ENCODE measurements at regions not wholly inside any gene's neighbourhood (a gene's known extent, or its start where the extent isn't known, plus 50 kb on each side); places are given as distances from the start of the nearest gene placed in this dataset.
"Not testable (repeated sequence)": the region's sequence is repeated elsewhere in the genome, so short reads cannot be mapped to it uniquely, and the experiment has no call there.

GRCh38 chr6:134806180-134806798 lies 143.6 kb downstream of the ALDH8A1 start:
- H3K27me3 ChIP-seq = no peaks in the 10 kb centered on the region
- H3K27ac ChIP-seq = no peak overlapping the region
- no peaks in the 10 kb centered on the region for H3K36me3 ChIP-seq
- H3K4me3 ChIP-seq = no peak overlapping the region
- TF ChIP-seq CTCF (IDR thresholded peaks at IDR 0.05) = no peak
- TF ChIP-seq POLR2A (IDR thresholded peaks at IDR 0.05) = no peak
- no peaks in the 10 kb centered on the region for H3K4me1 ChIP-seq
- no peaks in the 10 kb centered on the region for H3K9me3 ChIP-seq
- DNase-seq = no peak

- Histone ChIP-seq H3K36me3 (no peaks in the 10 kb centered on the region), H3K9me3 (no peaks in the 10 kb centered on the region), H3K4me3 (no peak overlapping the region), H3K27ac (no peak overlapping the region), H3K4me1 (no peaks in the 10 kb centered on the region), H3K27me3 (no peaks in the 10 kb centered on the region)
- TF ChIP-seq CTCF (IDR thresholded peaks at IDR 0.05) (no peak), POLR2A (IDR thresholded peaks at IDR 0.05) (no peak)
- no peak for DNase-seq
Measured at GRCh38 chr6:134805168-134805567, 144.7 kb downstream of the ALDH8A1 start.

GRCh38 chr6:134804311-134804710 lies 145.6 kb downstream of the ALDH8A1 start:
- not testable (repeated sequence) for H3K27me3 ChIP-seq, H3K36me3 ChIP-seq, H3K27ac ChIP-seq, DNase-seq, H3K9me3 ChIP-seq, H3K4me1 ChIP-seq, H3K4me3 ChIP-seq

- no peak for DNase-seq
- Histone ChIP-seq H3K4me3 (no peak overlapping the region), H3K9me3 (no peaks in the 10 kb centered on the region), H3K27ac (no peak overlapping the region), H3K36me3 (no peaks in the 10 kb centered on the region), H3K27me3 (no peaks in the 10 kb centered on the region), H3K4me1 (no peaks in the 10 kb centered on the region)
- no peak for TF ChIP-seq POLR2A (IDR thresholded peaks at IDR 0.05)
Measured at GRCh38 chr6:134802426-134803058, 147.4 kb downstream of the ALDH8A1 start.

GRCh38 chr6:134797400-134798113 lies 152.3 kb downstream of the ALDH8A1 start:
- TF ChIP-seq CTCF (IDR thresholded peaks at IDR 0.05) = no peak
- no peak for TF ChIP-seq POLR2A (IDR thresholded peaks at IDR 0.05)
- H3K36me3 ChIP-seq = no peaks in the 10 kb centered on the region
- no peak overlapping the region for H3K4me3 ChIP-seq
- no peak for DNase-seq
- no peaks in the 10 kb centered on the region for H3K4me1 ChIP-seq
- H3K27me3 ChIP-seq = no peaks in the 10 kb centered on the region
- no peaks in the 10 kb centered on the region for H3K9me3 ChIP-seq
- H3K27ac ChIP-seq = no peak overlapping the region

GRCh38 chr6:134795691-134796090 lies 154.2 kb downstream of the ALDH8A1 start:
- Histone ChIP-seq H3K27ac (no peak overlapping the region), H3K36me3 (no peaks in the 10 kb centered on the region), H3K27me3 (no peaks in the 10 kb centered on the region), H3K9me3 (peaks cover 0 to 5% (median 0%) of the 10 kb centered on the region in 4 donors), H3K4me3 (no peak overlapping the region), H3K4me1 (no peaks in the 10 kb centered on the region)
- DNase-seq = no peak
- TF ChIP-seq POLR2A (IDR thresholded peaks at IDR 0.05) (no peak), CTCF (IDR thresholded peaks at IDR 0.05) (no peak)

All from Peyer's patch (tissue), 4 donors.